SK-N-SH (cell line): ENCODE measurements at regions not wholly inside any gene's neighbourhood (a gene's known extent, or its start where the extent isn't known, plus 50 kb on each side); places are given as distances from the start of the nearest gene placed in this dataset.

ENCODE experiments used
- MXI1 ChIP-seq: IDR thresholded peaks from 2 replicates; pipeline ENCODE4 v1.6.1; 2012; ENCODE audit warnings: mild to moderate bottlenecking, low read depth, low read length, improper control_type of control experiment
- POLR2AphosphoS5 ChIP-seq: IDR thresholded peaks from 2 replicates; pipeline ENCODE4 v1.6.1; 2012; ENCODE audit warnings: low read depth, low read length
- RFX5 ChIP-seq: IDR thresholded peaks from 2 replicates; pipeline ENCODE4 v1.6.1; 2012; ENCODE audit warnings: mild to moderate bottlenecking, improper control_type of control experiment, low read length
- TAF1 ChIP-seq: IDR thresholded peaks from 2 replicates; pipeline ENCODE4 v1.6.1; 2012; ENCODE audit warnings: low read depth, mild to moderate bottlenecking, low read length, moderate library complexity, borderline replicate concordance
- TF ChIP-seq, protein P1 (sequence below): fragments of 200-600 bp; sonication (generic); IDR thresholded peaks from 2 replicates; pipeline ENCODE4 v1.6.1; 2017; ENCODE audit warnings: antibody characterized with exemption, mild to moderate bottlenecking, moderate library complexity
- TF ChIP-seq, protein P2 (sequence below): fragments of 150-350 bp; IDR thresholded peaks from 2 replicates; pipeline ENCODE4 v1.6.1; 2016; ENCODE audit warnings: mild to moderate bottlenecking, low read depth, low read length

DNA sequence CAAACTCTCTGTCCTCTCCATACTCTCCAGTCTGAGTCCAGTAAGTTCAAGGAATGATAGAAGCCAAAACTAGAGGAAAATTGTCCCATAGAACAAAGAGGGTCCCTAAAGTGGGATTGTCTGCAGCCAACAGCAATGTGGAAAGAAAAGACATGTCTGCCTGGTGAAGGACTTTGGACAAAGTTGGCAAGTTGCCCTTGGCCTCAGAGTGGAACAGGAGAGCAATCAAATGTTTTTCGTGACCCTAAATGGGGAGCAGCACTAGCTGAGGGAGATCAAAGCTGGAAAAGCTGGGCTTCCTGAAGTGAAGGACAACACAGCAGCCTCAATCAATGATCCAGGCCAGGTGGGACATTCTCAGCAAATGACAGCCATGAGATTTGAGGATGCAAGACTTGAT, 183.5 kb downstream of the CHD9NB start:
- TF ChIP-seq, protein P1, sequence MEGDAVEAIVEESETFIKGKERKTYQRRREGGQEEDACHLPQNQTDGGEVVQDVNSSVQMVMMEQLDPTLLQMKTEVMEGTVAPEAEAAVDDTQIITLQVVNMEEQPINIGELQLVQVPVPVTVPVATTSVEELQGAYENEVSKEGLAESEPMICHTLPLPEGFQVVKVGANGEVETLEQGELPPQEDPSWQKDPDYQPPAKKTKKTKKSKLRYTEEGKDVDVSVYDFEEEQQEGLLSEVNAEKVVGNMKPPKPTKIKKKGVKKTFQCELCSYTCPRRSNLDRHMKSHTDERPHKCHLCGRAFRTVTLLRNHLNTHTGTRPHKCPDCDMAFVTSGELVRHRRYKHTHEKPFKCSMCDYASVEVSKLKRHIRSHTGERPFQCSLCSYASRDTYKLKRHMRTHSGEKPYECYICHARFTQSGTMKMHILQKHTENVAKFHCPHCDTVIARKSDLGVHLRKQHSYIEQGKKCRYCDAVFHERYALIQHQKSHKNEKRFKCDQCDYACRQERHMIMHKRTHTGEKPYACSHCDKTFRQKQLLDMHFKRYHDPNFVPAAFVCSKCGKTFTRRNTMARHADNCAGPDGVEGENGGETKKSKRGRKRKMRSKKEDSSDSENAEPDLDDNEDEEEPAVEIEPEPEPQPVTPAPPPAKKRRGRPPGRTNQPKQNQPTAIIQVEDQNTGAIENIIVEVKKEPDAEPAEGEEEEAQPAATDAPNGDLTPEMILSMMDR = no peak
- TF ChIP-seq TAF1 (no peak), POLR2AphosphoS5 (no peak), RFX5 (no peak), MXI1 (no peak)
- TF ChIP-seq, protein P2, sequence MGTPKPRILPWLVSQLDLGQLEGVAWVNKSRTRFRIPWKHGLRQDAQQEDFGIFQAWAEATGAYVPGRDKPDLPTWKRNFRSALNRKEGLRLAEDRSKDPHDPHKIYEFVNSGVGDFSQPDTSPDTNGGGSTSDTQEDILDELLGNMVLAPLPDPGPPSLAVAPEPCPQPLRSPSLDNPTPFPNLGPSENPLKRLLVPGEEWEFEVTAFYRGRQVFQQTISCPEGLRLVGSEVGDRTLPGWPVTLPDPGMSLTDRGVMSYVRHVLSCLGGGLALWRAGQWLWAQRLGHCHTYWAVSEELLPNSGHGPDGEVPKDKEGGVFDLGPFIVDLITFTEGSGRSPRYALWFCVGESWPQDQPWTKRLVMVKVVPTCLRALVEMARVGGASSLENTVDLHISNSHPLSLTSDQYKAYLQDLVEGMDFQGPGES = no peak
